Testis (tissue), 2 donors: ENCODE measurements at regions not wholly inside any gene's neighbourhood (a gene's known extent, or its start where the extent isn't known, plus 50 kb on each side); places are given as distances from the start of the nearest gene placed in this dataset.
"Not testable (repeated sequence)": the region's sequence is repeated elsewhere in the genome, so short reads cannot be mapped to it uniquely, and the experiment has no call there.

Source experiments
- DNase-seq: peaks from one replicate; pipeline ENCODE4 v3.0.0-alpha.2; 2019
- H3K27ac ChIP-seq, 2 donors: fragments of 200-600 bp; sonication (generic); one replicate each; pipeline ENCODE4 v1.5.1; 2019
- H3K27me3 ChIP-seq: fragments of 200-600 bp; sonication (generic); one replicate; pipeline ENCODE4 v1.5.1; 2019
- H3K36me3 ChIP-seq: fragments of 200-600 bp; sonication (generic); one replicate; pipeline ENCODE4 v1.5.1; 2017; ENCODE audit warnings: low read depth; ENCODE audit errors: missing control alignments
- H3K4me1 ChIP-seq: fragments of 200-600 bp; sonication (generic); one replicate; pipeline ENCODE4 v1.5.1; 2019
- H3K4me3 ChIP-seq, 2 donors: fragments of 200-600 bp; sonication (generic); one replicate each; pipeline ENCODE4 v1.5.1; 2017 to 2019
- H3K9me3 ChIP-seq: fragments of 200-600 bp; sonication (generic); one replicate; pipeline ENCODE4 v1.5.1; 2017
- POLR2A ChIP-seq: fragments of 450-650 bp; IDR thresholded peaks from one replicate; pipeline ENCODE4 v1.6.1; 2017; ENCODE audit warnings: antibody characterized with exemption, mild to moderate bottlenecking, moderate library complexity
- WGBS, 2 donors: methylation state at CpG; one replicate each; pipeline ENCODE4 v1.1.5; 2018; 5-methylcytosine and 5-hydroxymethylcytosine counted together
- intact Hi-C: fragments of 100-400 bp; cut with DNase I; formaldehyde crosslinking; loops from one replicate; pipeline ENCODE4 v1.15.1; 2023; ENCODE audit warnings: low total_unique reads
- TF ChIP-seq, protein P1 (sequence below), 3 experiments: fragments of 450-650 bp in 2 of 3; fragments of 200-600 bp in 1 of 3; sonication (generic) in 1 of 3; IDR thresholded peaks; one replicate each; pipeline ENCODE4 v1.5.1; 2016 to 2019; ENCODE audit warnings: antibody characterized with exemption in 3 of 3, mild to moderate bottlenecking in 2 of 3, moderate library complexity in 1 of 3

DNA sequence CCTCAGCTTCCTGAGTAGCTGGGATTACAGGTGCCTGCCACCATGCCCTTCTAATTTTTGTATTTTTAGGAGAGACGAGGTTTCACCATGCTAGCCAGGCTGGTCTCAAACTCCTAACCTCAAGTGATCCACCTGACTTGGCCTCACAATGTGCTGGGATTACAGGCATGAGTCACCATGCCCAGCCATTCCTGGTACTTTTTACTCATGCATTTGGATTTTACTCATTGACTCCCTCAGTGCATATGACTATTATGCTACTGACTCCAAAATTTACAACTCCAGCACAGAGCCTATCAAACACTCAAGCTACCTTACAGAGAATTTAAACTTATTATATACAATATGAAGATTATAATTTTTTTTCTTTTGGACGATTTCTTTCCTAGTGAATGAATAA lies 199.9 kb downstream of the CXXC4 start:
- Histone ChIP-seq H3K4me1 (no peaks in the 10 kb centered on the region), H3K27ac (no peak overlapping the region), H3K27me3 (no peaks in the 10 kb centered on the region), H3K9me3 (no peaks in the 10 kb centered on the region), H3K4me3 (no peak overlapping the region), H3K36me3 (no peaks in the 10 kb centered on the region)
- no peak for TF ChIP-seq POLR2A
- TF ChIP-seq, protein P1, sequence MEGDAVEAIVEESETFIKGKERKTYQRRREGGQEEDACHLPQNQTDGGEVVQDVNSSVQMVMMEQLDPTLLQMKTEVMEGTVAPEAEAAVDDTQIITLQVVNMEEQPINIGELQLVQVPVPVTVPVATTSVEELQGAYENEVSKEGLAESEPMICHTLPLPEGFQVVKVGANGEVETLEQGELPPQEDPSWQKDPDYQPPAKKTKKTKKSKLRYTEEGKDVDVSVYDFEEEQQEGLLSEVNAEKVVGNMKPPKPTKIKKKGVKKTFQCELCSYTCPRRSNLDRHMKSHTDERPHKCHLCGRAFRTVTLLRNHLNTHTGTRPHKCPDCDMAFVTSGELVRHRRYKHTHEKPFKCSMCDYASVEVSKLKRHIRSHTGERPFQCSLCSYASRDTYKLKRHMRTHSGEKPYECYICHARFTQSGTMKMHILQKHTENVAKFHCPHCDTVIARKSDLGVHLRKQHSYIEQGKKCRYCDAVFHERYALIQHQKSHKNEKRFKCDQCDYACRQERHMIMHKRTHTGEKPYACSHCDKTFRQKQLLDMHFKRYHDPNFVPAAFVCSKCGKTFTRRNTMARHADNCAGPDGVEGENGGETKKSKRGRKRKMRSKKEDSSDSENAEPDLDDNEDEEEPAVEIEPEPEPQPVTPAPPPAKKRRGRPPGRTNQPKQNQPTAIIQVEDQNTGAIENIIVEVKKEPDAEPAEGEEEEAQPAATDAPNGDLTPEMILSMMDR (IDR thresholded peaks at IDR 0.05), result no peak
- no peak for DNase-seq
- intact Hi-C loops, result no loop called here
- WGBS, 2 donors, result 80 to 85% methylated on average over 2 of the region's 2 CpGs

DNA sequence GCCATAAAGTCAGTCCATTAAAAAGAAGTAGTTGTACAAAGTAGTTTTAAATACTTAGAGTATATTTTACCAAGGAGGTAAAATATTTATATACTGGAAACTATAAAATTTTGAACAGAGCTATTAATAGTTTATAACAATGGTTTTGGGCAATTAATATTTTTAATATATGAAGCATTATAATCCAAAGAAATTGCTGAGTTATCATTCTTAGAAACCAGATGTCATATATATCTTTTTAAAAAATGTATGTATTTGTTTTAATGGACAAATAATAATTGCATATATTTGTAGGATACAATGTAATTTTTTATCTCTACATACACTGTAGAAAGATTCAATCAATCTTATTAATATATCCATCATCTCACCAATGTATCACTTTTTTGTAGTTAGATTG lies 207.8 kb downstream of the CXXC4 start:
- no peak for DNase-seq
- Histone ChIP-seq H3K9me3 (no peaks in the 10 kb centered on the region), H3K4me3 (no peak overlapping the region), H3K27me3 (no peaks in the 10 kb centered on the region), H3K4me1 (no peaks in the 10 kb centered on the region), H3K36me3 (no peaks in the 10 kb centered on the region), H3K27ac (no peak overlapping the region)
- TF ChIP-seq POLR2A, result no peak
- TF ChIP-seq, protein P1 (IDR thresholded peaks at IDR 0.05), result no peak
- intact Hi-C loops, result no loop called here

- no peak overlapping the region for H3K4me3 ChIP-seq
- no peaks in the 10 kb centered on the region for H3K36me3 ChIP-seq
- H3K9me3 ChIP-seq, result no peaks in the 10 kb centered on the region
- H3K4me1 ChIP-seq, result no peaks in the 10 kb centered on the region
- no peaks in the 10 kb centered on the region for H3K27me3 ChIP-seq
- no peak for TF ChIP-seq POLR2A
- TF ChIP-seq, protein P1 (IDR thresholded peaks at IDR 0.05), result no peak
- DNase-seq, result no peak
- intact Hi-C loops, result no loop called here
- H3K27ac ChIP-seq, result no peak overlapping the region
Measured at GRCh38 chr4:104283303-104283702, 211.4 kb downstream of the CXXC4 start.

GRCh38 chr4:104279744-104280143 lies 214.9 kb downstream of the CXXC4 start:
- TF ChIP-seq POLR2A, result no peak
- TF ChIP-seq, protein P1 (IDR thresholded peaks at IDR 0.05), result no peak
- no peaks in the 10 kb centered on the region for H3K36me3 ChIP-seq
- DNase-seq, result no peak
- H3K9me3 ChIP-seq, result no peaks in the 10 kb centered on the region
- no peak overlapping the region for H3K27ac ChIP-seq
- H3K4me1 ChIP-seq, result no peaks in the 10 kb centered on the region
- intact Hi-C loops, result no loop called here
- no peaks in the 10 kb centered on the region for H3K27me3 ChIP-seq
- 81 to 88% methylated on average over 5 of the region's 5 CpGs for WGBS, 2 donors
- H3K4me3 ChIP-seq, result no peak overlapping the region

DNA sequence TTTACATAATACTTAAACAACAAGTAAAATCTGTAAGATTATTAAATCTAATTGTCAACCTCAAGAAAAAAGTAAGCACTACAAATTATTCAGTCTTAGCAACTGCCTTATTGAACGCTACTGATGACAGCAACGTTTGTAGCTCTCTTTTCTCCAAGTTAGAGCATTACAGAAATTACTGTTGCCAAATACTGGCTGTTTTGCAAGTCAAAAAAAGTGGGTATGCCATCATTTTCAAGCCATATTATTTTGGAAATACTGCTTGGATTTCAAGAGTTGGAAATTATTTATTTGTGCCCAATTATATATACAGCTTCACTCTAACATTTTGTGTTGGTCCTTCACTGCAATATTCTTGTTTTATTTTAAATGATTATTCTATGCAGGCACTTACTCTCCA lies 221.7 kb downstream of the CXXC4 start:
- WGBS, 2 donors, result 74 to 80% methylated on average over 2 of the region's 2 CpGs
- no peaks in the 10 kb centered on the region for H3K27me3 ChIP-seq
- no peaks in the 10 kb centered on the region for H3K4me1 ChIP-seq
- DNase-seq, result no peak
- H3K4me3 ChIP-seq, result no peak overlapping the region
- H3K36me3 ChIP-seq, result no peaks in the 10 kb centered on the region
- TF ChIP-seq POLR2A, result no peak
- TF ChIP-seq, protein P1 (IDR thresholded peaks at IDR 0.05), result no peak
- intact Hi-C loops, result no loop called here
- H3K27ac ChIP-seq, result no peak overlapping the region
- H3K9me3 ChIP-seq, result no peaks in the 10 kb centered on the region

GRCh38 chr4:104269603-104270002 lies 225.1 kb downstream of the CXXC4 start:
- WGBS, 2 donors, result 70 to 78% methylated on average over 5 of the region's 5 CpGs
- H3K4me3 ChIP-seq, DNase-seq, H3K27ac ChIP-seq, intact Hi-C loops, H3K9me3 ChIP-seq, H3K27me3 ChIP-seq, H3K36me3 ChIP-seq, H3K4me1 ChIP-seq: not testable (repeated sequence)
